ENCODE measurements at regions not wholly inside any gene's neighbourhood (a gene's known extent, or its start where the extent isn't known, plus 50 kb on each side); places are given as distances from the start of the nearest gene placed in this dataset.

DNA sequence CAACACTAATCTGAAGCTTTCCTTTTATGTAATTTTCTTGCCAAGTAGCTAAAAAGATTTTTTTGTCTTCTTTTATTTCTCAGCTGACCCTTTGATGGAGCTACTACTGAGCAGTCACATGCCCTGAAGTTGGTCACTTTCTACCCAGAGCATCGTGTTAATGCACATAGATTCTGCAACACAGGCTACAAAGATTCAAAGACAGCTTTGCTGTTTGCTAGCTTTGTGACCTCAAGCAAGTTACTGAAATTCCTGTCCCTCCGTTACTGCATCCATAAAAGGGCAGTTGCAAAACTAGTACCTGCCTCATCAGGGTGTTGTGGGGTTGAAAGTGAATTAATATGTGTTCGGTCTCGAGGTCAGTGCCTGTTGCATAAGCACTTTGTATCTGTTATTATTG, 179.9 kb downstream of the GAS1 start:
- TF ChIP-seq TCF12 (IDR thresholded peaks at IDR 0.05) (no peak), FOXM1 (IDR thresholded peaks at IDR 0.05; ENCODE audit: low read depth) (no peak), CTCF (IDR thresholded peaks at IDR 0.05) (no peak), USF1 (IDR thresholded peaks at IDR 0.05; ENCODE audit: borderline replicate concordance, low read depth) (no peak)
- TF ChIP-seq, protein P1, sequence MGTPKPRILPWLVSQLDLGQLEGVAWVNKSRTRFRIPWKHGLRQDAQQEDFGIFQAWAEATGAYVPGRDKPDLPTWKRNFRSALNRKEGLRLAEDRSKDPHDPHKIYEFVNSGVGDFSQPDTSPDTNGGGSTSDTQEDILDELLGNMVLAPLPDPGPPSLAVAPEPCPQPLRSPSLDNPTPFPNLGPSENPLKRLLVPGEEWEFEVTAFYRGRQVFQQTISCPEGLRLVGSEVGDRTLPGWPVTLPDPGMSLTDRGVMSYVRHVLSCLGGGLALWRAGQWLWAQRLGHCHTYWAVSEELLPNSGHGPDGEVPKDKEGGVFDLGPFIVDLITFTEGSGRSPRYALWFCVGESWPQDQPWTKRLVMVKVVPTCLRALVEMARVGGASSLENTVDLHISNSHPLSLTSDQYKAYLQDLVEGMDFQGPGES (IDR thresholded peaks at IDR 0.05; ENCODE audit: low read depth, low read length): no peak

All from SK-N-SH (cell line).